Posterior cingulate gyrus (tissue), 11 donors: ENCODE measurements at regions not wholly inside any gene's neighbourhood (a gene's known extent, or its start where the extent isn't known, plus 50 kb on each side); places are given as distances from the start of the nearest gene placed in this dataset.

Experiments
- DNase-seq, 10 donors: peaks; one replicate each; pipeline versions ENCODE4 v3.0.0 to v3.0.0-alpha.2; 2020 to 2021; ENCODE audit warnings: mixed read lengths in 3 of 10
- intact Hi-C: fragments of 100-400 bp; cut with DNase I; formaldehyde crosslinking; loops from one replicate; pipeline ENCODE4 v1.15.1; 2023

GRCh38 chr14:71602524-71602923 lies 329.7 kb upstream of the RGS6 start:
- intact Hi-C loops = no loop called here
- peak in 1 of 10 donors; percentile 21 for DNase-seq

GRCh38 chr14:71604231-71604630 lies 328.0 kb upstream of the RGS6 start:
- intact Hi-C loops = no loop called here
- no peak for DNase-seq

GRCh38 chr14:71606064-71606463 lies 326.2 kb upstream of the RGS6 start:
- intact Hi-C loops = no loop called here
- DNase-seq = peak in 1 of 10 donors; percentile 67

- DNase-seq = no peak
- intact Hi-C loops = no loop called here
Observed at GRCh38 chr14:71606575-71606974, 325.7 kb upstream of the RGS6 start.

DNA sequence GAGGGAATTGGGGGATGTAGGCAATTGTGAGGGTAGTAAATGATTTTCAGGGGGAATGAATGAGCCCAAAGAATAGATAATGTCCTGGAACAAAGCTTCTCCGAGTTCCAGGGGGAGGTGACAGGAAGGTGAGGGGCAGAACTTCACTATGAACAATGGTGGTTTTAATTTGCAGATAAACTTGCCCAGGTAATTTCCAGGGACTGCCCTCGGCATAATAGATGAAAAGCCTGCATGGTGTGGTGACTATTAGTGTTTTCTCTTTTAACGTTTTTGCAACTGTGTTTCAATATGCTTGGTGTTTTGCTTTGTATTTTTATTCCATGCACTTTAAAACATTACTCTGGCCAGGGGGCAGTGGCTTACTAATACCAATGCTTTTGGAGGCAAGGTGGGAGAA lies 325.2 kb upstream of the RGS6 start:
- DNase-seq = no peak
- intact Hi-C loops = no loop called here

GRCh38 chr14:71610149-71610548 lies 322.1 kb upstream of the RGS6 start:
- no peak for DNase-seq
- intact Hi-C loops = no loop called here

- intact Hi-C loops = no loop called here
Observed at GRCh38 chr14:71610797-71611196, 321.4 kb upstream of the RGS6 start.

GRCh38 chr14:71613168-71613567 lies 319.1 kb upstream of the RGS6 start:
- no peak for DNase-seq
- intact Hi-C loops = no loop called here

More at GRCh38 chr14:71610797-71611196, 321.4 kb upstream of the RGS6 start:
- no peak for DNase-seq

- intact Hi-C loops = no loop called here
- no peak for DNase-seq
Observed at GRCh38 chr14:71616013-71616412, 316.2 kb upstream of the RGS6 start.

DNA sequence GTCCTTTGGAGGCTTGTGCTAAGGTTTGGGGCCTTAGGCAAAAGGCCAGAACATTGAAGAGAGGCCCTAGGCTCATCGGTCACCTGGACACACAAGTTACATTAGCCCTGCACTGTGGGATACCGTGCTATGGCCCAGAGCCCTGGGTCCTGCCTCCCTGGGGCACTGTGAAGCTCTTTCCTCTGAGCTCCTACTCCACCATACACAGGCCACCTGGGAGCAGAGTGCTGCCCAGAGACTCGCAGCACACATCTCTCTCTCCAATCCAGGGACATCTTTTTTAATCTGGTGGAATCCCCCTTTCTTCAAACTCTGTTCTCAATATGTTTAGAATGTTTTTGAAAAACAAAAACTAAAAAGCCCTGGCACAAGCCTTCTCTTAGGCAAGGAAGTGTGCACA lies 314.2 kb upstream of the RGS6 start:
- intact Hi-C loops = no loop called here
- peak in 1 of 10 donors; percentile 43 for DNase-seq

GRCh38 chr14:71618716-71619115 lies 313.5 kb upstream of the RGS6 start:
- DNase-seq = no peak

GRCh38 chr14:71619472-71619871 lies 312.8 kb upstream of the RGS6 start:
- no peak for DNase-seq
- intact Hi-C loops = no loop called here

More at GRCh38 chr14:71618716-71619115, 313.5 kb upstream of the RGS6 start:
- intact Hi-C loops = no loop called here

DNA sequence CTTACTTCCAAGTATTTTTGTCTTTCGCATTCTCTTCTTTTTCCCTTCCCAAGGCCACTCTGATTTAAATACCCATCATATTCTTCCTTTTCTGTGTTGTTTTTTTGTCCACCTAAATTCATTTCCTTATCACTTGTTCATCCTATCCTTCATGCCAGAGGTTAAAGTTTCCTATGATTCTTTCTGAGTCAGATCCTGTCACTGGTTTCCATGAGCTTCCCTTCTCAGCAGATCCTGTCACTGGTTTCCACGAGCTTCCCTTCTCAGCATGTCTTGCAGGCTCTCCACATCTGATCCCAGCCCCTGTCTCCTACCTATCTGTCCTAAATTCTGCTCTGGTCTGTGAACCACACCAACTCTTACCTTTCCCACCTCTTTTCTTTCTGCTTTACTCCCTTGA lies 311.8 kb upstream of the RGS6 start:
- intact Hi-C loops = no loop called here
- DNase-seq = no peak

DNA sequence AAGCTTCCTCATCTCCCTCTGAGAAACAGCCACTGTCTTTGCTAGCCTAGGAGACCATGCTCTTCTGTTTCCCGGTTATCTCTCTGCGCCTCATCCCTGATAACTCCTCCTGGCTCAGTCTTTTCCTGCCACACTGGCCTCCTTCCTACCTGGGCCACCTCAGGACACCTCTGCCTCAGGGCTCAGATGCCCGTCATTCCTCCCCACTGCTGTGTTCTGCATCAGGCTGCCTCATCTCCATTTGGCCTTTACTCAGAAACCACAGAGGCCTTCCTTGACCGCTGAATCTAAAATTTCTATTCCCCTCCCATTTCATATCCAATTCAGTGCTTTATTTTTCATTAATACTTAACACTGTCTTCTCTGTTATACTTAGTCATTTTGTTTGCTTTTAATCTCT lies 311.0 kb upstream of the RGS6 start:
- DNase-seq = no peak
- intact Hi-C loops = no loop called here

- intact Hi-C loops = no loop called here
Observed at GRCh38 chr14:71621980-71622605, 310.1 kb upstream of the RGS6 start.

DNA sequence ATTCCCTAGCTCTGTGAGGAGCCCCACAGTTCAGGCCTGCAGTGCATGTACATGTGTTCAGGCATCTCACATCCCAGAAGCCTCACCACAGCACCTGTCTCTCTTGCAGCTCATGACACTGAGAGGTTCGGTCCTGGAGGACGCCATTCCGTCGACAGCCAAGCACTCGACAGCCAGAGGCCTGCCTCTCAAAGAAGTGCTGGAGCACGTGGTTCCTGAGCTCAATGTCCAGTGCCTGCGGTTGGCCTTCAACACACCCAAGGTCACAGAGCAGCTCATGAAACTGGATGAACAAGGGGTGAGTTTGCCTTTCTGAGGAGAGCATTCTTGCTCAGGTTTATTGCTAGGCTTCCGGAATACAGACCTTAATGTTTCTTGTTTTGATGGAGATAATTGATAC lies 308.3 kb upstream of the RGS6 start:
- peak in 1 of 10 donors; percentile 58 for DNase-seq
- intact Hi-C loops = no loop called here

More at GRCh38 chr14:71621980-71622605, 310.1 kb upstream of the RGS6 start:
- no peak for DNase-seq

DNA sequence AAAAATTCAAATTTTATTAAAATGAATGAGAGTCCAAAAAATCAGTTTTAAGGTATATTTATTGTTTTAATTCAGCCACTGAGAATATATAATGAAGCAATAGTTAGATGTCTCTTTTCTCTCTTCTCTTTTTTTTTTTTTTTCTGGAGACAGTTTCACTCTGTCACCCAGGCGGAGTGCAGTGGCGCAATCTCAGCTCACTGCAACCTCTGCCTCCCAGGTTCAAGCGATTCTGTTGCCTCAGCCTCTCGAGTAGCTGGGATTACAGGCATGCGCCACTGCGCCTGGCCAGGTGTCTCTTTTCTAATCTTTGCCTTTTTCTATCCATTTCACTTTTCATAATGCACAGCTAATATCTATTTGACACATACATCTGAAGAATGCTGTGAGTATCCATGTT lies 307.1 kb upstream of the RGS6 start:
- peak in 2 of 10 donors; percentile 8 to 48 for DNase-seq
- intact Hi-C loops = no loop called here

GRCh38 chr14:71625891-71626701 lies 306.1 kb upstream of the RGS6 start:
- no peak for DNase-seq
- intact Hi-C loops = no loop called here

GRCh38 chr14:71628433-71628832 lies 303.8 kb upstream of the RGS6 start:
- no peak for DNase-seq
- intact Hi-C loops = no loop called here

- no peak for DNase-seq
- intact Hi-C loops = no loop called here
Observed at GRCh38 chr14:71629250-71629649, 303.0 kb upstream of the RGS6 start.

- DNase-seq = peak in 1 of 10 donors; percentile 22
Observed at GRCh38 chr14:71629765-71630492, 302.3 kb upstream of the RGS6 start.

More at GRCh38 chr14:71629765-71630492, 302.3 kb upstream of the RGS6 start:
- intact Hi-C loops = no loop called here
